ENCODE measurements at regions not wholly inside any gene's neighbourhood (a gene's known extent, or its start where the extent isn't known, plus 50 kb on each side); places are given as distances from the start of the nearest gene placed in this dataset.

- DNase-seq (ENCODE audit: low read depth in 2 of 2) = no peak
- no peak for TF ChIP-seq CTCF (IDR thresholded peaks at IDR 0.05; ENCODE audit: low read depth, low read length)
- H3K4me3 ChIP-seq (replicated peaks in 1 of 2; ENCODE audit: low read depth in 2 of 2, low read length in 2 of 2) = no peak overlapping the region
These were observed 57.5 kb upstream of the TRPM1 start for GRCh38 chr15:31158858-31159569.

DNA sequence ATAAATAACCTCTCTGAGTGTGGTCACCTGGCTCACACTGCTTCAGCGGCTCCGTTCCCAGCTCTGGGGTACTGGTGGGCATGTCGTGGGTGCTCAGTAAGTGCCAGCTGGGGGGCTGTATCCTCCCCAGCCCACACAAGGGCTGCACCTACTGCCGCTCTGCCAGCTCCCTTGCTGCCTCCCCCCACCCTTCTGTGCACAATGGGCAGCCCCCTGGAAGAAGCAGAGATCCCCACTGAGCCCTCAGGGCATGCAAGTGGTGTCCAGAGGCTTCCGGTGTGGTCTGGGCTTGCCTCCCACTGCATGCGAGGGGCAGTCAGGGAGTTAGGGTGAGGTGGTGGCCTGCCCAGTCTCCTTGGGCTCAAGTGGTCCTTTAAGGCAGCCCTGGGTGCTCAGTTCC, 58.3 kb upstream of the TRPM1 start:
- H3K4me3 ChIP-seq (replicated peaks in 1 of 2; ENCODE audit: low read depth in 2 of 2, low read length in 2 of 2) = no peak overlapping the region
- no peak for TF ChIP-seq CTCF (IDR thresholded peaks at IDR 0.05; ENCODE audit: low read depth, low read length)

GRCh38 chr15:31160297-31160696, 58.8 kb upstream of the TRPM1 start:
- no peak for DNase-seq (ENCODE audit: low read depth in 2 of 2)
- no peak overlapping the region for H3K4me3 ChIP-seq (replicated peaks in 1 of 2; ENCODE audit: low read depth in 2 of 2, low read length in 2 of 2)
- no peak for TF ChIP-seq CTCF (IDR thresholded peaks at IDR 0.05; ENCODE audit: low read depth, low read length)

More for the DNA sequence above, 58.3 kb upstream of the TRPM1 start:
- no peak for DNase-seq (ENCODE audit: low read depth in 2 of 2)

- DNase-seq (ENCODE audit: low read depth in 2 of 2) = no peak
- TF ChIP-seq CTCF (IDR thresholded peaks at IDR 0.05; ENCODE audit: low read depth, low read length) = no peak
- no peak overlapping the region for H3K4me3 ChIP-seq (replicated peaks in 1 of 2; ENCODE audit: low read depth in 2 of 2, low read length in 2 of 2)
These were observed 59.4 kb upstream of the TRPM1 start for GRCh38 chr15:31160740-31161495.

- TF ChIP-seq CTCF (IDR thresholded peaks at IDR 0.05; ENCODE audit: low read depth, low read length) = no peak
- no peak for DNase-seq (ENCODE audit: low read depth in 2 of 2)
These were observed 60.4 kb upstream of the TRPM1 start for GRCh38 chr15:31161951-31162350.

DNA sequence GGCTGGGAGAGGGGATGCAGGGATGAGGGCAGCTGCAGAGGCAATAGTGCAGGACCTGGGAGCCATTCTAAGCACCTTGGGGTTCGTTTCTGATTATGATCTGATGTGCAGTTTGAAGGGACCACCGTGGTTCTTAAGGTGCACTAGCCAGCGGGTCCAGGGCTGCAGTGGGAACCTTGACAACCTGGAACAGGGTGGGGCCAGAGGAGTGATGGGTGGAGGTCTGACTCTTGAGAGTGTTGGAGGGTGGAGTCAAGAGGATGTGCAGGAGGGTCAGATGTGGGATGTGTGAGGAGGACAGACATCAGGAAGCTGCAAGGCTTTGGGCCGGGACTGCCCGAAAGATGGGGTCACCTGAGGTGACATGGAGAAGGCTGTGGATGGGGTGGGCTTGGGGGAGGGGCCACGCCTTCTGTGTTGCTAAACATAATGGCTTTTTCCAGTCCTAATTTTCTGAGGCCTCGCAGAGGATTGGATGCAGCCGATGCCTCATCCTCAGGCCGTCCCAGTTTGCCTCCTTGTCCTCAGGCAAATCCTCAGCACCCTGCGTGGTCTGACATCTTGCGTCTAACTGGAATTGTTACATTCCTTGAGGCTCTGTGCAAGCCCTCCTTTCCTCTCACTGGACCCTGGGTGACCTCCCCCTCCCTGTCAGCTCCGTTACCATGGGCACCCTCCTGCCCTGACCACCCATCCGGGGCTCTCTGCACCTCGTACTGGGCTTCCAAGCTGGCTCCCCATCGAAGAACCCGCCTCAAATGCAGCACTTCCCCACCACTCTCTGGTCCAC, 61.4 kb upstream of the TRPM1 start:
- no peak for TF ChIP-seq CTCF (IDR thresholded peaks at IDR 0.05; ENCODE audit: low read depth, low read length)
- H3K4me3 ChIP-seq (replicated peaks in 1 of 2; ENCODE audit: low read depth in 2 of 2, low read length in 2 of 2) = no peak overlapping the region
- DNase-seq (ENCODE audit: low read depth in 2 of 2) = no peak

More at GRCh38 chr15:31161951-31162350, 60.4 kb upstream of the TRPM1 start:
- H3K4me3 ChIP-seq (replicated peaks in 1 of 2; ENCODE audit: low read depth in 2 of 2, low read length in 2 of 2) = no peak overlapping the region

Measured in cardiac fibroblast (primary cell).